GM21423 (cell line): ENCODE measurements at regions not wholly inside any gene's neighbourhood (a gene's known extent, or its start where the extent isn't known, plus 50 kb on each side); places are given as distances from the start of the nearest gene placed in this dataset.
"Not testable (repeated sequence)": the region's sequence is repeated elsewhere in the genome, so short reads cannot be mapped to it uniquely, and the experiment has no call there.

Experiments used
- ATAC-seq: cut with Tn5 transposase; IDR thresholded peaks from one replicate; pipeline ENCODE4 v1.9.1; 2021; ENCODE audit warnings: mild to moderate bottlenecking, moderate library complexity; ENCODE audit not compliant: unreplicated experiment

DNA sequence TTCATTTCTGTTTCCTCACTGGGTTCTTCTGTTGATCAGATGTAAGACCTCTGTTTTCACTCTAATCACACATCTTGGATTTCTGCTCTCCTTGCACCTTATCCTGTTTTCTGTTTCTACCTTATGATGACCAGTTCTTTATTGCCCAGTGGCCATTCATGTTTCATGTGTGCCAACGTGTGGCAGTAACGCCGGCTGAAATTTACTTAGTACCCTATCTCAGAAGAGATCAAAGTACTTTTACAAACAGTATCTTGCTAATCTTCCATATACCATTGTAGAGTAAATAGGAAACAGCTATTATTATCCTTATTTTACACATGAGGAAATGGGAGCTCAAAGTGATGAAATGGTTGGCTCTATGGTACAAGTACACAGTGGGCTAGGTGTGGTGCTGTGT lies 74.0 kb downstream of the GATA3 start:
- no peak for ATAC-seq

DNA sequence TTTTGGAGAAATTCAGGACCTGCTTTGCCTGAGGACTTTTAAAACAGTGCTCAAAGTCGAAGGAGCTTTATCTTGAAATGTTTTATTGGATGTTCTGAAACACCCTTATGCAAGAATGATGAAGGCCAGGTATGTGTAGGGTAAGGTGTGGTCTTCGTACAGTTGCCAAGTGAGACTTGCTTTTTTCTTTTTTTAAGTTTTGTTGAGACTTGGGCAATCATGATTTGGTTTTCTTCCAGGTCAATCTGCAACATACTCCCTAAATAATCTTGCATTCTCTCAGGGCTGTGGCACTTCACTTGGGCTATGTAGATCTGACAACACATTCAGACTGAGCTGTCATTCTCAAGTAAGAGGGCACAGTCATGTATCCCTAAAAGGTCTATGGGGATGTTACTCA lies 75.0 kb downstream of the GATA3 start:
- no peak for ATAC-seq

DNA sequence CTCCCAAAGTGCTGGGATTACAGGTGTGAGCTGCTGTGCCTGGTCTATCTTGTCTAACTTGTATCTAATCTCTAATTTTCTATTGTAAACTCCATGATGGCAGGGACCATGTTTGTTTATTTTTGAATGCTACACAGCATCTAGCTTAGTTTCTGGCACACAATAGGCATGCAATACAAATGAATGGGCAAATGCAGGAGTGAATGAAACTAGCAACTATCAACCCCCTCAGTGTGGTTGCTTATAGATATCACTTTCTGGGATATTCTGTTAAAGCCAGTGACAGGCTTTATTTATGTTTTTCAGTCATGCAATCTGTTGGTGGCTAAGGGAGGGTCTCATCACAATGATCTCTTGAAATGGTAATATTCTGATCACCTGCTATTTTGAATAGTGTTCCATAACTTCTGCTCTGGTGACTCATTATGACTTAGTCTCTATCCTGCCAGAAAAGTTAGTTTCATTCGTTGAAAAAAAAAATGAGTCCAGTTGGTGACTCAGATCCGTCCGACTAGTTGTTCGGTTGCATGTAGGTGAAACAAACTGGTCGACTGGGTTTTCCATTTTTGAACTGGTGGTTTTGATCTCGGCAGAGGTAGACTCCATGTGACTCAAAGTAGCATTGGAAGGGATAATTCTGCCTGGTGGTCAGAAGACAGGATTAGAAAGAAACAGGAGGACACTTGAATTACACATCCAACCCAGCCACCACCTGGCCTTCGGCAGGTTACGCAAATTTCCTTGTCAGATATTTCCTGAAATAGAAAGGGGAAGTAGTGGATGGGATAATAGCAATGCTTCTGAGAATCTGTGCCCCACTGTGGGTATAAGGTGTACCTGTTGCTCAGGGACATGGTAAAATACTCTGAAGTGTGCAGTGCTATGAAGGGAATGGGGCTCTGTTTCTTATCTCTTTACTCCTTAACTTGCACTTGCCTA lies 76.8 kb downstream of the GATA3 start:
- ATAC-seq = peak; percentile 57

DNA sequence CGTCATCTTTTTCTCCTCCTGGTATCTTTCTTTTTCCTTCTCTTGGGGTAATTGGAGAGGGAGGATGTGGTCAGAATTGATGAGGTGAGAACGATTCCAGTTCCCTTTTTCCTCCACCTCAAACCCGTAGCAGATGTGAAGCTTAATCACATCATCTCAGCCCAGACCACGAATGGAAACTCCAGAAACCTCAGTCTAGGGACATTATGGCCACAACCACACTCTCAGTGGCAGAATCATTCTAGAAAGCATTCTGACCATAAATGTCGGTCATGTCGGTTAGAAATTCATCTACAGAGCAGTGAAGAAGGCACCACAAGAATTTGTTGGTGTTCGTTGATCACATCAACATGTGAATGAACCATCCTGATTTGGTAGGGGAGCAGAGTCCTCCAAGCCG lies 78.7 kb downstream of the GATA3 start:
- ATAC-seq = peak; percentile 70

DNA sequence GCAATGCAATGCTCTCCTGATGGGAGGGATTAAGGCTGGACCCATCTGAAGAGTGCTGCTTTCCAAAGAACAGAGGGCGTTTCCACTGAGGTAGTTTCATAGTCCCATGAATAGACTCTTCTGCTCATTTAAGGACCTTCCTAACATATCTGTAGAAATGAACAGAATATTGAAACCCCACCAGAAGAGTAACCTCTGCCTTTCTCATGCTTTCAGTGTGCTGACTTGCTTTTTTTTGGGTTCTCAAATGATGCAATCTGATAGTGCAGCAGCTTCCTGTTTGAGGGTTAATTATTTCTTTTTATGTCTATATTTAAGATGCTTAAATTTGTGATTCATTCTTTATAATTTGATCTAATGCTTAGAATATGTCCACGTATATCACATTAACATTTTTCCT lies 82.2 kb downstream of the GATA3 start:
- no peak for ATAC-seq

DNA sequence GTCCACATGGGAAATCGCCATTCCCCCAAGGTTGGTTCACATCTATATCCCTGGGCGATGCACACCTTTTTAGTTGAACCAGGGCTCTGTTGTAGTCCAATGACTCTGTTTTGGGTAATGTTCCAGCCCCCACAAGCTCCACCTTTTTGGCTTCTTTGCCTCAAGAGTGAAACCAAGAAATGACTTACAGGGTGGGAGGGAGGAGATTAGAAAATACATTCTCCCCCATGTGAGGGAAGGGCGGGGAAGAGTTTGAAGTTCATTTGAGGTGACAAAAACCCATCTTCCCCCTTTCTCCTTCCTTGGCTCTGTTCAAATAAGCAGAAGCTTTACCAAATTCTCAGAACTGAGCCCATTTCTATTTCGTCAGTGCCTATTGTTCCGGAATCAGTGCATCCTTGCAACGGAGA lies 82.8 kb downstream of the GATA3 start:
- no peak for ATAC-seq

DNA sequence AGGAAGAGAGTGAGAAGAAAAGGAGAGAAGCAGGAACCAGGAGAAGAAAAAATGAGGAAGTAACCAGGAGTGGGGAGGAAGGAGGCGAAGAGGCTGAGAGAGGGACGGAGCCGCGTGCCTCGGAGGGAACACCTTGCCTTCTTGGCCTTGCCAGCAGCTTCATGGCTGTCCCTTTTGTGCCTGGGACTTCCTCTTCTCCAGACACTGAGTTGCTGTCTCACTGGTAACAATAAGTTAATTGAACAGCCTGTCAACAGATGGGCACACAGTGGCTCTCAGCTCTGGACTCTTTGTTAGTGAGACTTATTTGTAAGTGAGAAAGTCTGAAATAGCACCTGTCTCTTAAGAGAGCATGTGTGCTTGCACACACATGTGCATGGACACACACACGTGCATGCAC lies 83.2 kb downstream of the GATA3 start:
- ATAC-seq = no peak

DNA sequence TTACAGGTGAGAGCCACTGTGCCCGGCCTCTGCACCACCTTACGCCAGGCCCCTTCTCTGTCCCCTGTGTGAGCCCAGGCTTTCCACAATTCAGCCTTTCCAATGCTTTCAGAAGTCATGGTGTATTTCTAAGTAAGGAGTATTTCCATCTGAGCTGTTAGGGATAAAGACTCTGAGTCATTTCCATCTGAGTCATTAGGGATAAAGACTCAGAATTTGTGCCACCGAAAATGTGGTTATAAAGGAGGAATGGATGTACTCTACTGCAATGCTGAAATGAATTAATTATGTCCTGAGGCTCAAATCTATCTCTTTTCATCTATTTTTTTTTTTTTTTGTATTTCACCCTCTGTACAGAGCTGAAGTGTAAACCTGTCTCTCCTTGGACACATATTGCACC lies 84.0 kb downstream of the GATA3 start:
- ATAC-seq = no peak

DNA sequence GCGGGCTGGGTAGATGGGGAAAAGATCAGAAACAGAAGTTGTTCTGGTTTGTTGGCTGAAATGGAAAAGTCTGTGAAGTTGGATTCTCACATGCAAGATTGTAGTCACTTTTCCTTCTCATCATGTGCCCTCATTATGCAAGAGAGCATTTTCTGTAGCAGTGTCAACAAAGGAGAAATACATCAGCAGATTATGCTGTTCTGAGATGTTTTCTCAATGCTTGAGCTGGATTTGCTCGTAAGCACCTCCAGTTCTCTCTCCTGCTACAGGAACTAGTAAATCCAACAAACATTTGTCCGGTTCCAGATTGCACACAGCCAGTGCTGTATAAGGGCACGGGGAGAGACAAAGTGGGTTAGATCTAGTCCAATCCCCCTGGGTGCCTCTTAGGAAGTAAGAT lies 90.0 kb downstream of the GATA3 start:
- ATAC-seq = no peak

DNA sequence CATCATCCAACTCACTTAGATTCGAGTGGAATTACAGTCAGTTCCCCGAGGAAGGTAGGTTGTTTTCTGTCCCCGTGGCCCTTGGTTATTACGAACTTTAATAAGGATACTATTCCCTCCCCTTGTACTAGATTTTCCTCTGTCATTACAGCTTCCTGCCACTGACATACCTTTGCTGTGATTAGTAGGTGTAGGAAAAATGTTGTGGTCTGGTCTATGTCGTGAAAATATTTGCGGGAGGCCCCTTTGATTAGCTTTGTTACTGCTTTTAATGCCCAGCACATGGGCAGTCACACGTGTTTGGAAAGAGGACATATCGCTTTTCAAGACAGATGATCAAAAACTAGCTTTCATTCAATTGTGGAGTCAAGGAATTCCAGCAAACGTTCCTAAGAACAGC lies 92.2 kb downstream of the GATA3 start:
- no peak for ATAC-seq

DNA sequence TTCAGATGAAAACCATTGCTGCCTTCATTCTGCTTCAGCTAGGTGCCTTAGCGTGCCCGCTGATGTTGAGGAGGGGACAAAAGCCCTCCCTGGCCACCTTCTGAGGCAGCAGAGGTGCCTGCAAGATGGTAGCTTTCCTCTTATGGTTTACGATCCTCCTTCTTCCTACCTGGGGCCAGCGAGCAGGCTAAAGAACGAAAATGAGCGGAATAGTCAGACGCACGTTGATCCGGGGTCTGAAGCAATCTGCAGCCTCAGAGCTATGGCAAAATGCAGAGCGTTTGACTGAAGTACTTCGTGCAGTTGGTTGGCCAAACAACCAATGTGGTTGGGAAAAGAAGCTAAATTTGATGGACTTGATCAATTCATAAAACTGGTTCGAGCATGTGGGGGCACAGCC lies 95.5 kb downstream of the GATA3 start:
- ATAC-seq = no peak

DNA sequence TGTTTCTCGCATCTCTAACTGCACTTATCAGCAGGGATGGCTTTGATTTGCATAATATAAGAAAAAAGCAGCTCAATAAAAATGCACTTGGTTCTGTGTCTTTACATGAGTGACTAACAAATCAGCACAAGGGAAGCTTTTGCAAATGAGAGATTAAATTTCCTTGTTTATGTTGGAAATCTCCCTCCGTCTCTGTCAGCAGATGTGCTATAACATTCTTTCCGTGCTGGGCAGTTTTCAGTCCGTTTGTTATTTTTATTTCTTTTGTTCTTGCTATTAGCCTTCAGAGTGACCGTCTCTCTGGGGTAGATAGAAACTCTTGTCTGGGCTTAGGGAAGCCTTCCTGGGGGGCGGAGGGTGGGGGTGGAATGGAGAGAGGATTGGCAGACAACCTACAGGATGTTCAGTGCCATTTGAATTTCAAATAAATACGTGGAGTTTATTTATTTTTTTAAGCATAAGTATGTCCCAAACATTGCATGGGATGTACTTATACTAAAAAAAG lies 96.0 kb downstream of the GATA3 start:
- ATAC-seq = no peak

DNA sequence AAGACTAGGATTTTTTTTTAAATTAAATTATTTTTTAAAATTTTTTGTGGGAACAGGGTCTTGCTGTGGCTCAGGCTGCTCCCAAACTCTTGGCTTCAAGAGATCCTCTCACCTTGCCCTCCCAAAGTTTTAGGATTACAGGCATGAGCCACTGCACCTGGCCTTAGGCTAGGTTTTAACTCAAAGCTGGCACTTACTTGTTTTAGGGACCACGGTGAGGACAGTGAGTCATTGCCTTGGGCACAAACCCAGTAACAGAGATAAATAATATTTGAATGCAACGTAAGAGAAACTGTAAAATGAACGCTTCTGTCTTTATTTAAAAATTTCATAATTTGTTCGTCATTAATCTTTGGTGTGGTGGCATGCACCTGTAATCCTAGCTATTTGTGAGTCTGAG lies 96.6 kb downstream of the GATA3 start:
- no peak for ATAC-seq

DNA sequence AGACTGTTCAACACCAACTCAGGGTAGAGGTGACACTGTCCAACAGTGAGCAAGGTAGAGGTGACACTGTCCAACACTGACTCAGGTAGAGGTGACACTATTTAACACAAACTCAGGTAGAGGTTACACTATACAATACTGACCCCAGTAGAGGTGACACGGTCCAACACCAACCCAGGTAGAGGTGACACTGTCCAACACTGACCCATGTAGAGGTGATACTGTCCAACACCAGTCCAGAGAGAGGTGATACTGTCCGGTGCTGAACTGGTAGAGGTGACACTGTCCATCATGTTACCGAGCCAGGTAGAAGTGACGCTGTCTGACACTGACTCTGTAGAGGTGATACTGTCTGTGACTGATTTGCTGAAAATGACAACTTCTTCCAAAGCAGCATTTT lies 102.4 kb downstream of the GATA3 start:
- no peak for ATAC-seq

DNA sequence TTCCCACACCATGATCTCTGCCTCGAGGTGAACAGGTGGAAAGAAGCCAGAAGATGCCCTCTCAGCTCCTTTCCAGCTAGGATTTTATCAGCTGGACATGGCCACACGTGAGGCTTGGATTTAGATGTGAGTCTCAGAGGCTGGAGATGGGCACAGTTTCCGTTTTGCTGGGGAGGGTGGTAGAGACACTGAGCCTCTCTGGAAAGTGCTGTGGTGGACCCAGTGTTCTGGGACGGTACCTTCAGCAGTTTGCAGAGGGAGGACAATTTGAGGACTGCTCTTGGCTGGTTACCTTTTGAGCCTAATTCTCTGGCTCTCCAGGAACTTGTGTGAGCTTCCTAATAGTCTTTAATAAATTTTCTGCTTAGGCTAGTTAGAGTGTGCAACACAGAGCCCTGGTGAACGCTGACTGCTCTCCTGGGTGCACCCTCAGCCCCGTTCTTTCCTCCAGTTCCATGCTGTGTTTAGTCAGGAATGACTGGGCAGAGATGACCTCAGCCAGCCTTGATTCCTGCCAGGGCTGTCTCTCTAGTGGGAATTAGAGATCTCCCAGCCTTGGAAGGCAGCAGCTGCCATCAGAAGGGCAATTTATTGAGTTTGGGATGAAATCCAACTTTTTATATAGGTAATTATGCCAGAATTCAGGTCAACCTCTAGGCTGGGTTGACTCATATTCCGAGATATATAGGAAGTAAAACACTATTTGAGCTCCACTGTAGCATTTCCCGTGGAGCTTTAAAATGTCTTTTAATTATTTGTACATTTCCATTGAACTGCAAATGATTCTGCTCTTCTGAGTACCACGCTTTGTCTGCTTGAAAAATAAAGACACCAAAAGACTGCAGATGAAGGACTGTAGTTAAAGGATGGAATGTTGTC lies 103.9 kb downstream of the GATA3 start:
- no peak for ATAC-seq

DNA sequence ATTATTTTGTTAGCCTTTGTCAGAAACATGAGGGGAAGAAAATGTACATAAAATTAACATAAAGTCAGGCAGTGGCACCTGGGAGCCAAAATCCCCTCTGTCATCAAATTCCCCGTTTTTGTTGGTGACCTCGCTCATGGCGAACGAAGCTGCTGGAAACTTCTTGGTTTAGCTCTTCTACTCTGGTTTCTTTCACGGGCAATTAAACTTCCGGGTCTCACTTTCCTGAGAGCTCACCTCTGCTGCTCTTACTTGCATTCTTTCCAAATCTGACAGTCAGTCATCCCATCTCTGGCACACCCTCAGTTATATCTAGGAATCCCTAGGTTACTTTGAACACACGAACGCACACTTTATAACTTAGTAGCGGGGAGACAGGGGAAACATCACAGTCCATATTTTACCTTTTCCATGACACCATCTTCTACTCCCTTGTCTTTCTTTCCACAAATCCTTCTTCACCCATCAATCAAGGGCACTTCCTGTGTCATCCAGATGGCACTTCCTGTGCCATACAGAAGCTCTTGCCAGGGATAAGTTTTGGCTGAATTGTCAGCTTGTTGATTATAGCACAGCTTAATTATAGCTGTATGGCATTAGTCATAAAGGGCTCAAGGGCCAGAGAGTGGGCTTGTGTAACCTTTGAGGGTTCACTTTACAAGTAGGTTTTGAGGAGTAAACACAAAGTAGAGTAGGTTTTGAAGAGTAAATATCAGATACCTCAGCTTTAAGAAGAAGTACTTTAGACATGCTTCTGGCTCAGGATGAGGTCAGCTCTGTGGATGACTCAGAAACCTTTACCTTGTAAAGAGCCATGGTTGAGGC lies 105.1 kb downstream of the GATA3 start:
- ATAC-seq = no peak

DNA sequence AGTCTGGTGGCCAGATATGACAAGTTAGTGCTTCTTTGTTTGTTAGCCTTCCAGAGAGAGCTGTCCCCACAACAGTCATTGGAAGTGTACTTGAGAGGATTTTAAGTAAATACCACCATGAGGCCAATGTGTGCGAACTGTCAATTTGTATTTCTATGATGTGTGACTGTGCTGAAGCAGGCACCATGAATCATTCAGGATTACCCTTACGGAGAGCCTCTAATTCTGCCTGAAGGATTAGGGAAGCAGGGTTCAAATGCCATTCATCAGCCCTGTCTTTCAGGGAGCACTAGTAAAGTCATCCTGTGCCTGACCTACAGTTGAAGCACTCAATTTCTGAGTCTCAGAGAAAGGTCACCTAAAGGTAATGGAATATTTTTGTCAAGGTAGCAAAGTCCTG lies 109.3 kb downstream of the GATA3 start:
- no peak for ATAC-seq

DNA sequence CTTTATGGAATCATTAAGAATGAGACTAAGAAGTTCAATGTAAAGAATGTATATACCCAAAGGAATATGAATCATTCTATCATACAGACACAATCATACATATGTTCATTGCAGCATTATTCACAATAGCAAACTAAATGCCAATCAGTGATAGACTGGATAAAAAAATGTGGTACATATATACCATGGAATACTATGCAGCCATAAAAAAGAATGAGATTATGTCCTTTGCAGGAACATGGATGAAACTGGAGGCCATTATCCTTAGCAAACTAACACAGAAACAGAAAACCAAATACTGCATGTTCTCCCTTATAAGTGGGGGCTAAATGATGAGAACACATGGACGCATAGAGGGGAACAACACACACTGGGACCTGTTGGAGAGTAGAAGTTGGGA lies 110.2 kb downstream of the GATA3 start:
- ATAC-seq = not testable (repeated sequence)

DNA sequence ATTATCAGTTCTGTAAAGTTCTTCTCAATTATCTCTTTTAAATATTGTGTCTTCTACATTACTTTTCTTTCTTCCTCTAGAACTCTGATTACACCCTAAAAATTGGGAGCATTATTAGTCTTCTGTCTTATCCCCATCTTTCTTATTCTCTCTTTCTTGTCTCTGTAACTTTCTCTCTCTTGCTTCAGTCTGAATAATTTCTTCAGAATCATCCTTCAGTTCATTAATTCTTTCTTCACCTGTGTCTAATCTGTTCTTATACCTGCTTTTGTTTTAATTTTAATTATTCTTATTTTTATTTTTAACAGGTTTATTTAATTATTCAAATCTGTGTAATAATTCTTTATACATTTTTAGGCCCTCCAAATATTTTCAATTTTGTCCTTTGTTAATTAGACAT lies 114.3 kb downstream of the GATA3 start:
- ATAC-seq = no peak

DNA sequence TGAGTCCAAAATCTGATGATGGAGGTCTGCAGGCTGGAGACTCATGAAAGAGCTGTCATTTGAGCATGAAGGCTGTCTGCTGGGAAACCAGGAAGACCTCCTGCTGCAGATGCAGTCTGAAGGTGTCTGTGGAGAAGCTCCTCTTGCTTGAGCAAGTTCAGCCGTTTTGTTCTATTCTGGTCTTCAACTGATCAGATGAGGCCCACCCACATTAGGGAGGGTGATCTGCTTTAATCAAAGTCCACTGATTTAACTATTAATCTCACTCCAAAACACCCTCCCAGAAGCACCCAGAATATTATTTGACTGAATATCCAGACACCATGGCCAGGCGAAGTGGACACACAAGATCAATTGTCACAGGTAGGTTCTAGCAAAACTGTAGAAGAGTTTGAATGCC lies 116.5 kb downstream of the GATA3 start:
- ATAC-seq = no peak

DNA sequence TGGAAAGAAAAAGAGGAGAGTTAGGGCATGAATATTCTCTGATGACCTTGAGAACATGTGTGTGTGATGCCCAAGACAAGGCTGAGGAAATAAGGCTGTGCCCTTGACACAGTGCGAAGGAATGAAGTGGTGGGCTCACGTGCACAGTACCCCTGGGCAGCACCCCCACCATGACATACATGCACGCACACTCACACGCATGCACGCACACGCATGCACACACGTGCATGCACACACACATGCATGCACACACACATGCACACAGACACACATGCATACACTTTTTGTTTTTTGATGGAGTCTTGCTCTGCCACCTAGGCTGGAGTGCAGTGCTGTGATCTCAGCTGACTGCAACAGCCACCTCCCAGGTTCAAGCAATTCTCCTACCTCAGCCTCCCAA lies 118.1 kb downstream of the GATA3 start:
- ATAC-seq = no peak
